ENCODE measurements at regions not wholly inside any gene's neighbourhood (a gene's known extent, or its start where the extent isn't known, plus 50 kb on each side); places are given as distances from the start of the nearest gene placed in this dataset.
"Not testable (repeated sequence)": the region's sequence is repeated elsewhere in the genome, so short reads cannot be mapped to it uniquely, and the experiment has no call there.

- DNase-seq (ENCODE audit: low read depth): no peak
Observed at GRCh38 chr16:5979905-5980550, 882.4 kb upstream of the EEF2KMT start.

GRCh38 chr16:5977329-5977728, 879.7 kb upstream of the EEF2KMT start:
- no peak for DNase-seq (ENCODE audit: low read depth)

GRCh38 chr16:5972747-5973146, 875.2 kb upstream of the EEF2KMT start:
- no peak for DNase-seq (ENCODE audit: low read depth)

- DNase-seq (ENCODE audit: low read depth): no peak
Observed at GRCh38 chr16:5971924-5972323, 874.3 kb upstream of the EEF2KMT start.

GRCh38 chr16:5971106-5971505, 873.5 kb upstream of the EEF2KMT start:
- no peak for DNase-seq (ENCODE audit: low read depth)

- DNase-seq (ENCODE audit: low read depth): no peak
Observed at GRCh38 chr16:5966004-5966403, 868.4 kb upstream of the EEF2KMT start.

- no peak for DNase-seq (ENCODE audit: low read depth)
Observed at GRCh38 chr16:5965321-5965720, 867.7 kb upstream of the EEF2KMT start.

- DNase-seq (ENCODE audit: low read depth): no peak
Observed at GRCh38 chr16:5951486-5951885, 853.9 kb upstream of the EEF2KMT start.

- no peak for DNase-seq (ENCODE audit: low read depth)
Observed at GRCh38 chr16:5944971-5945370, 847.4 kb upstream of the EEF2KMT start.

- DNase-seq (ENCODE audit: low read depth): no peak
Observed at GRCh38 chr16:5938607-5939006, 841.0 kb upstream of the EEF2KMT start.

- DNase-seq (ENCODE audit: low read depth): no peak
Observed at GRCh38 chr16:5932906-5933305, 835.3 kb upstream of the EEF2KMT start.

GRCh38 chr16:5928476-5929065, 831.0 kb upstream of the EEF2KMT start:
- no peak for DNase-seq (ENCODE audit: low read depth)

GRCh38 chr16:5925850-5926249, 828.3 kb upstream of the EEF2KMT start:
- no peak for DNase-seq (ENCODE audit: low read depth)

GRCh38 chr16:5922686-5923085, 825.1 kb upstream of the EEF2KMT start:
- no peak for DNase-seq (ENCODE audit: low read depth)

GRCh38 chr16:5918567-5919130, 821.1 kb upstream of the EEF2KMT start:
- DNase-seq (ENCODE audit: low read depth): no peak

- no peak for DNase-seq (ENCODE audit: low read depth)
Observed at GRCh38 chr16:5917436-5918195, 820.0 kb upstream of the EEF2KMT start.

GRCh38 chr16:5916711-5917191, 819.2 kb upstream of the EEF2KMT start:
- no peak for DNase-seq (ENCODE audit: low read depth)

- no peak for DNase-seq (ENCODE audit: low read depth)
Observed at GRCh38 chr16:5911241-5911640, 813.6 kb upstream of the EEF2KMT start.

- DNase-seq (ENCODE audit: low read depth): not testable (repeated sequence)
Observed at GRCh38 chr16:5909556-5909955, 812.0 kb upstream of the EEF2KMT start.

- no peak for DNase-seq (ENCODE audit: low read depth)
Observed at GRCh38 chr16:5907544-5907943, 809.9 kb upstream of the EEF2KMT start.

GRCh38 chr16:5906351-5906750, 808.8 kb upstream of the EEF2KMT start:
- no peak for DNase-seq (ENCODE audit: low read depth)

GRCh38 chr16:5905935-5906334, 808.3 kb upstream of the EEF2KMT start:
- no peak for DNase-seq (ENCODE audit: low read depth)

GRCh38 chr16:5903832-5904231, 806.2 kb upstream of the EEF2KMT start:
- DNase-seq (ENCODE audit: low read depth): no peak
